ENCODE measurements at regions not wholly inside any gene's neighbourhood (a gene's known extent, or its start where the extent isn't known, plus 50 kb on each side); places are given as distances from the start of the nearest gene placed in this dataset.
"Not testable (repeated sequence)": the region's sequence is repeated elsewhere in the genome, so short reads cannot be mapped to it uniquely, and the experiment has no call there.

GRCh38 chr3:106423321-106424225 lies 554.8 kb upstream of the CBLB start:
- Histone ChIP-seq H3K27ac (ENCODE audit: low read depth, low read length) (no peak overlapping the region), H3K27me3 (ENCODE audit: control insufficient read depth, insufficient read depth, low read length) (no peaks in the 10 kb centered on the region), H3K4me1 (ENCODE audit: control insufficient read depth, insufficient read depth, low read length) (no peaks in the 10 kb centered on the region), H3K4me3 (ENCODE audit: low read depth, low read length) (no peak overlapping the region), H3K36me3 (ENCODE audit: control insufficient read depth, insufficient read depth, low read length) (no peaks in the 10 kb centered on the region), H3K9ac (ENCODE audit: low read length) (no peak overlapping the region), H3K9me3 (ENCODE audit: control insufficient read depth, insufficient read depth, low read depth, low read length) (no peaks in the 10 kb centered on the region)

DNA sequence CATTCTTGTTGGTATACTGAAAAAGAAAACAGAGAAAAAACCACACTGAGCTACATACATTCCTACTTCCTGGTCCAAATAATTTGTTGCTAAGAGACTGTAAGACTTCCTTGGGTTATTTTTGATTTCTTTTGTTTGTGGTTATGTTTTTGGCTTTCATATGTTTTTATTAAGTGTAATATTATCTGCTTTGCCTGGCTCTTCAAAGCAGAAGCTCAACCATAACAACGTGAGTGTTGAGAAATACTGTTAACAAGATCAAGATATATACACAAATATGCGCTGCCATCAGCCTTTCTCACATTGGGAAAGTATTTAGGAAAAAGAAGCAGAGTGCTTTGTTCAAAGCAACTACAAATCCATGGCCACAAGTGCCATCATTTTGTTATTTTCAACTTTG lies 556.2 kb upstream of the CBLB start:
- no peak overlapping the region for H3K4me3 ChIP-seq (ENCODE audit: low read depth, low read length)
- H3K4me1 ChIP-seq (ENCODE audit: control insufficient read depth, insufficient read depth, low read length): no peaks in the 10 kb centered on the region
- H3K27me3 ChIP-seq (ENCODE audit: control insufficient read depth, insufficient read depth, low read length): no peaks in the 10 kb centered on the region
- H3K27ac ChIP-seq (ENCODE audit: low read depth, low read length): no peak overlapping the region
- no peak overlapping the region for H3K9ac ChIP-seq (ENCODE audit: low read length)
- H3K36me3 ChIP-seq (ENCODE audit: control insufficient read depth, insufficient read depth, low read length): no peaks in the 10 kb centered on the region
- H3K9me3 ChIP-seq (ENCODE audit: control insufficient read depth, insufficient read depth, low read depth, low read length): no peaks in the 10 kb centered on the region

DNA sequence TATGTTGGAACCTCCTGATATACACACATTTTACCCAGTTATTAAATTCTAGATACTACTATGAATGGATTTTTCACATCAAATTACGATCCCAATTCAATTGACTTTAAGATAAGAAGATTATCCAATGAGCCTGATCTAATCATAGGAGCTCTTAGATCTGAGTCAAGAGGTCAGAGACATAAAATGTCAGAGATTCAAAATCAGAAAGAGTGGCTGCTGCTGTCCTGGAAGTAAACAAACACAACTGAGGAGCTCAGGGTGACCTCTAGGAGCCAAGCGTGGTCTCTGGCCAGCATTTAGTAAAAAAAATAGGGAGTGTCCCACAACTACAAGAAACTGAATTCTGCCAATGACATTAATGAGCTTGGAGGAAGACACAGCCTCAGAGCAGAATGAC lies 557.1 kb upstream of the CBLB start:
- H3K27ac ChIP-seq (ENCODE audit: low read depth, low read length): no peak overlapping the region

DNA sequence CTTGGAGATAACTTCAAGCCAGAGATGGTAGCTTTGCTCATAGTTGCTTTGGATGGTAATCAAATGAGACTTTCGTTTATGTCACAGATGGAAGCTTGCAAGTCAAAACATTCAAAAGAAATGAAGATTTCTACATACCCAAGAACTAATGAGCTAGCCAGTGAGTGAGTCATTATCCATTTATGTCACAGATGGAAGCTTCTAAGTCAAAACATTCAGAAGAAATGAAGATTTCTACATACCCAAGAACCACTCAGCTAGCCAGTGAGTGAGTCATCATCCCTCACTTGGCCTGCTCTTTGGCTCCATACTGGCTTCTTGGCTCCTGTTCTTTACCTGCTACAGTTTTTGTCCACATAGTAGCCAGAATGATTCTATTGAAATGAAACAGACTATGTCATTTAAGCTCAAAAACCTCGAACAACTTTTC lies 559.8 kb upstream of the CBLB start:
- H3K27ac ChIP-seq (ENCODE audit: low read depth, low read length): no peak overlapping the region

More for the DNA sequence above, 557.1 kb upstream of the CBLB start:
- Histone ChIP-seq H3K9ac (ENCODE audit: low read length) (no peak overlapping the region), H3K9me3 (ENCODE audit: control insufficient read depth, insufficient read depth, low read depth, low read length) (no peaks in the 10 kb centered on the region), H3K4me1 (ENCODE audit: control insufficient read depth, insufficient read depth, low read length) (no peaks in the 10 kb centered on the region), H3K4me3 (ENCODE audit: low read depth, low read length) (no peak overlapping the region), H3K36me3 (ENCODE audit: control insufficient read depth, insufficient read depth, low read length) (no peaks in the 10 kb centered on the region), H3K27me3 (ENCODE audit: control insufficient read depth, insufficient read depth, low read length) (no peaks in the 10 kb centered on the region)

GRCh38 chr3:106431721-106432120 lies 562.9 kb upstream of the CBLB start:
- H3K9ac ChIP-seq (ENCODE audit: low read length): no peak overlapping the region
- no peaks in the 10 kb centered on the region for H3K27me3 ChIP-seq (ENCODE audit: control insufficient read depth, insufficient read depth, low read length)
- H3K4me1 ChIP-seq (ENCODE audit: control insufficient read depth, insufficient read depth, low read length): no peaks in the 10 kb centered on the region
- H3K36me3 ChIP-seq (ENCODE audit: control insufficient read depth, insufficient read depth, low read length): no peaks in the 10 kb centered on the region
- no peak overlapping the region for H3K27ac ChIP-seq (ENCODE audit: low read depth, low read length)
- no peak overlapping the region for H3K4me3 ChIP-seq (ENCODE audit: low read depth, low read length)
- no peaks in the 10 kb centered on the region for H3K9me3 ChIP-seq (ENCODE audit: control insufficient read depth, insufficient read depth, low read depth, low read length)

More for the DNA sequence above, 559.8 kb upstream of the CBLB start:
- Histone ChIP-seq H3K4me3 (ENCODE audit: low read depth, low read length) (no peak overlapping the region), H3K9me3 (ENCODE audit: control insufficient read depth, insufficient read depth, low read depth, low read length) (no peaks in the 10 kb centered on the region), H3K36me3 (ENCODE audit: control insufficient read depth, insufficient read depth, low read length) (no peaks in the 10 kb centered on the region), H3K9ac (ENCODE audit: low read length) (no peak overlapping the region), H3K4me1 (ENCODE audit: control insufficient read depth, insufficient read depth, low read length) (no peaks in the 10 kb centered on the region), H3K27me3 (ENCODE audit: control insufficient read depth, insufficient read depth, low read length) (no peaks in the 10 kb centered on the region)

DNA sequence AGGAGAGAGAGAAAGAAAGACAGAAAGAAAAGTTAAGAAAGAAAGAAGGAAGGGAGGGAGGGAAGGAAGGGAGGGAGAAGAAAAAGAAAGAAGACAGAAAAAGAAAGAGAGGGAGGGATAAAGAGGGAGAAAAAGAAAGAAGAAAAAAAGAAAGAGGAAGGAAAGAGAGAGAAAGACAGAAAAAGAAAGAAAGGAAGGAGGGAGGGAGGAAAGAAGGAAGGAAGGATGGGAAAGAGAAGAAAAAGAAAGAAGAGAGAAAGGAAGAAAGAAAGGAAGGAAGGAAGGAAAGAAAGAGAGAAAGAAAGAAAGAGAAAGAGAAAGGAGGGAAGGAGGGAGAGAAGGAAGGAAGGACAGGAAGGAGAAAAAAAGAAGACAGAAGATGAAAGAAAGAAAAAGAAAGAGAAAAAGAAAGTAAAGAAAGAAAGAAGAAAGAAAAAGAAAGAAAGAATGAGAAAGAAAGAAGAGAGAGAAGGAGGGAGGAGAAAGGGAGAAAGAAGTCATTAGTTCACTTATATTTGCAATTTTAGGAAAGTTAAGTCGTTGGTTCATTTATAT lies 567.2 kb upstream of the CBLB start:
- no peaks in the 10 kb centered on the region for H3K4me1 ChIP-seq (ENCODE audit: control insufficient read depth, insufficient read depth, low read length)
- H3K4me3 ChIP-seq (ENCODE audit: low read depth, low read length): no peak overlapping the region
- no peaks in the 10 kb centered on the region for H3K27me3 ChIP-seq (ENCODE audit: control insufficient read depth, insufficient read depth, low read length)
- no peaks in the 10 kb centered on the region for H3K36me3 ChIP-seq (ENCODE audit: control insufficient read depth, insufficient read depth, low read length)
- H3K9ac ChIP-seq (ENCODE audit: low read length): no peak overlapping the region
- H3K27ac ChIP-seq (ENCODE audit: low read depth, low read length): no peak overlapping the region
- H3K9me3 ChIP-seq (ENCODE audit: control insufficient read depth, insufficient read depth, low read depth, low read length): no peaks in the 10 kb centered on the region

DNA sequence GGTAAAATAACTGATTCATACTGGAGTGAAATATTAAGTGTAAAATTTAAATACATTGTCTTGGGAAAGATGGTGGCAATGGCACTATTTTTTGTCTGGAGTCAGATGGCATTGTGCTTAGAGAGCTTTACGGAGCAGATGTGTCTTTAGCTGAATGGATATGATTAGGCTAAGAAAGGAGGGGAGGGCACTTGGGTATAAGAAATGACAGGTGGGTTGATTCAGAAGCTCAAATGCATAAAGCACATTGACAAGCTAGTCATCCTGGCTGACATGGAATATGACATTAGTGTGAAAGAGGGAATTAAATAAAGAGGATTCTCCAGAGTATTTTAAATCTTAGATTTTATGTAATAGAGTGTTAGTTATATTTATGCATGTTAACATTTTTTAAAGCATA lies 570.1 kb upstream of the CBLB start:
- no peak overlapping the region for H3K4me3 ChIP-seq (ENCODE audit: low read depth, low read length)
- no peaks in the 10 kb centered on the region for H3K9me3 ChIP-seq (ENCODE audit: control insufficient read depth, insufficient read depth, low read depth, low read length)
- no peak overlapping the region for H3K9ac ChIP-seq (ENCODE audit: low read length)
- no peak overlapping the region for H3K27ac ChIP-seq (ENCODE audit: low read depth, low read length)
- no peaks in the 10 kb centered on the region for H3K27me3 ChIP-seq (ENCODE audit: control insufficient read depth, insufficient read depth, low read length)
- H3K4me1 ChIP-seq (ENCODE audit: control insufficient read depth, insufficient read depth, low read length): no peaks in the 10 kb centered on the region
- no peaks in the 10 kb centered on the region for H3K36me3 ChIP-seq (ENCODE audit: control insufficient read depth, insufficient read depth, low read length)

- H3K27ac ChIP-seq (ENCODE audit: low read depth, low read length): no peak overlapping the region
- no peak overlapping the region for H3K9ac ChIP-seq (ENCODE audit: low read length)
- no peaks in the 10 kb centered on the region for H3K9me3 ChIP-seq (ENCODE audit: control insufficient read depth, insufficient read depth, low read depth, low read length)
- no peaks in the 10 kb centered on the region for H3K27me3 ChIP-seq (ENCODE audit: control insufficient read depth, insufficient read depth, low read length)
- no peak overlapping the region for H3K4me3 ChIP-seq (ENCODE audit: low read depth, low read length)
- no peaks in the 10 kb centered on the region for H3K36me3 ChIP-seq (ENCODE audit: control insufficient read depth, insufficient read depth, low read length)
- H3K4me1 ChIP-seq (ENCODE audit: control insufficient read depth, insufficient read depth, low read length): no peaks in the 10 kb centered on the region
Measured at GRCh38 chr3:106440672-106441071, 571.9 kb upstream of the CBLB start.

DNA sequence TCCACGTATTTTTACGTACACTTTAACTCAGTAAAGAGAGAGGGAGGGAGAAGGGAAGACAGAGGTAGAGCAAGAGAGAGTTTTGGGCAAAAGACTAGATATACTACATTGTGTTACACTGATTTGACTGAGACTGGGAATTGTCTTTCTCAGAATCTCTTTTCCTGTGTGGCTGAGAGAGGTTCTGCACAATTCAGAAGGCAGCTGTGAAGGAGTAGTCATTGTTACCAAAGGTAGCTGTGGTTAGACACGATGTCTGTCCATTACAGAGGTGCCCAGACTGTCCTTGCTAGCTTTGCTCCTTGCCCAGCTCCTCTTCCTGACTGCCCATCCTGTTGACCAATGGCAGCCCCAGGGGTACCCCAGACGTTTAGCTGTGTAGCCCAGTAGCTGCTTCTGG lies 577.5 kb upstream of the CBLB start:
- no peak overlapping the region for H3K9ac ChIP-seq (ENCODE audit: low read length)
- H3K4me1 ChIP-seq (ENCODE audit: control insufficient read depth, insufficient read depth, low read length): no peaks in the 10 kb centered on the region
- H3K27me3 ChIP-seq (ENCODE audit: control insufficient read depth, insufficient read depth, low read length): no peaks in the 10 kb centered on the region
- no peak overlapping the region for H3K4me3 ChIP-seq (ENCODE audit: low read depth, low read length)
- H3K36me3 ChIP-seq (ENCODE audit: control insufficient read depth, insufficient read depth, low read length): no peaks in the 10 kb centered on the region
- peaks cover 4% of the 10 kb centered on the region; the same call in 1 of the 2 replicates for H3K9me3 ChIP-seq (ENCODE audit: control insufficient read depth, insufficient read depth, low read depth, low read length)
- no peak overlapping the region for H3K27ac ChIP-seq (ENCODE audit: low read depth, low read length)

DNA sequence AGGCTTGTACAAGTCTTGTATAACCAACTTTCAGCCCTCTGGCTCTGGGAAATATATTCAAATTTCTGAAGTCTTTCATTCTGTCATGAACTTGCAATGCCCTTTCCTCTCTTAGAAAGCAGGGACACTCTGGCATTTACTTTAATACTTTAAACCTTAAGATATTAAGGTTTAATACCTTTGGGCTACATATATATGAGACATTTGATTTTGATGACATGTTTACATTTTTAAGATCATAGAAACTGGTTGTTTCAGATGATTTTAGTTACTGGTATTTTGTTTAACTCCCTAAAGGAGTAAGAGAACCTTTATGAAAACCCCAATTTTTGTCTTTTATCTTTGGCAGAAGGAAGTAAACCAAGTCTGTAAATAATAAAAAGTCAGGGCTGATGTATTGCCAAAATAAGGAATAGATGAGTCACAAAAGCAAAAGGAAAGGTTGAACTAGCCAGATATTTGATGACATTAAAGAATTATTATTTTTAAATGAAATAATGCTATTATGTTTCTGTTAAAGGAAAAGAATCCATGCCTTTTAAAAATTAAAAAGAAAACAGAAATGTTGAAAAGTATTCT lies 579.0 kb upstream of the CBLB start:
- Histone ChIP-seq H3K4me3 (ENCODE audit: low read depth, low read length) (no peak overlapping the region), H3K27me3 (ENCODE audit: control insufficient read depth, insufficient read depth, low read length) (no peaks in the 10 kb centered on the region), H3K27ac (ENCODE audit: low read depth, low read length) (no peak overlapping the region), H3K4me1 (ENCODE audit: control insufficient read depth, insufficient read depth, low read length) (no peaks in the 10 kb centered on the region), H3K9ac (ENCODE audit: low read length) (no peak overlapping the region), H3K36me3 (ENCODE audit: control insufficient read depth, insufficient read depth, low read length) (no peaks in the 10 kb centered on the region), H3K9me3 (ENCODE audit: control insufficient read depth, insufficient read depth, low read depth, low read length) (peaks cover 4% of the 10 kb centered on the region; the same call in 1 of the 2 replicates)

- H3K27me3 ChIP-seq (ENCODE audit: control insufficient read depth, insufficient read depth, low read length); H3K27ac ChIP-seq (ENCODE audit: low read depth, low read length); H3K36me3 ChIP-seq (ENCODE audit: control insufficient read depth, insufficient read depth, low read length); H3K4me1 ChIP-seq (ENCODE audit: control insufficient read depth, insufficient read depth, low read length); H3K4me3 ChIP-seq (ENCODE audit: low read depth, low read length); H3K9me3 ChIP-seq (ENCODE audit: control insufficient read depth, insufficient read depth, low read depth, low read length); H3K9ac ChIP-seq (ENCODE audit: low read length): not testable (repeated sequence)
Measured at GRCh38 chr3:106448372-106448966, 579.7 kb upstream of the CBLB start.

Data from HUES6 (cell line).